ENCODE measurements at regions not wholly inside any gene's neighbourhood (a gene's known extent, or its start where the extent isn't known, plus 50 kb on each side); places are given as distances from the start of the nearest gene placed in this dataset.

DNA sequence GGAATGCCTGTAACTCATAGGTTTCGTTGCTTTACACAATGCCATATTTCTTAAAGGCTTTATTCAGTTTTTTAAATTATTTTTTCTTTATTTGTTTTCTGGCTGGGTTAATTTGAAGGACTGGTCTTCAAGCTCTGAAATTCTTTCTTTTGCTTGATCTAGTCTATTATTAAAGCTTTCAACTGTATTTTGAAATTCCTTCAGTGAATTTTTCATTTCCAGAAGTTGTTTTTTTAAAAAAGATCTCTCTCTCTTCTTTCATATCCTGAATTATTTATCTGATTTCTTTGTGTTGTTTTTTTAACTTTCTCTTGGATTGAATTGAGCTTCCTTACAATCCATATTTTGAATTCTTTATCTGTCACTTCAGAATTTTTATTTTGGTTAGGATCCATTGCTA lies 239.9 kb upstream of the CTAGE1 start:
- Mint-ChIP-seq H3K27ac (ENCODE audit: unreplicated experiment) (no peak overlapping the region), H3K36me3 (ENCODE audit: unreplicated experiment) (peaks cover 7% of the 10 kb centered on the region), H3K9me3 (ENCODE audit: unreplicated experiment) (peaks cover 51% of the 10 kb centered on the region), H3K4me3 (ENCODE audit: unreplicated experiment) (no peak overlapping the region), H3K4me1 (ENCODE audit: unreplicated experiment) (no peaks in the 10 kb centered on the region), H3K27me3 (ENCODE audit: unreplicated experiment) (no peaks in the 10 kb centered on the region)
- TF ChIP-seq, protein P1, sequence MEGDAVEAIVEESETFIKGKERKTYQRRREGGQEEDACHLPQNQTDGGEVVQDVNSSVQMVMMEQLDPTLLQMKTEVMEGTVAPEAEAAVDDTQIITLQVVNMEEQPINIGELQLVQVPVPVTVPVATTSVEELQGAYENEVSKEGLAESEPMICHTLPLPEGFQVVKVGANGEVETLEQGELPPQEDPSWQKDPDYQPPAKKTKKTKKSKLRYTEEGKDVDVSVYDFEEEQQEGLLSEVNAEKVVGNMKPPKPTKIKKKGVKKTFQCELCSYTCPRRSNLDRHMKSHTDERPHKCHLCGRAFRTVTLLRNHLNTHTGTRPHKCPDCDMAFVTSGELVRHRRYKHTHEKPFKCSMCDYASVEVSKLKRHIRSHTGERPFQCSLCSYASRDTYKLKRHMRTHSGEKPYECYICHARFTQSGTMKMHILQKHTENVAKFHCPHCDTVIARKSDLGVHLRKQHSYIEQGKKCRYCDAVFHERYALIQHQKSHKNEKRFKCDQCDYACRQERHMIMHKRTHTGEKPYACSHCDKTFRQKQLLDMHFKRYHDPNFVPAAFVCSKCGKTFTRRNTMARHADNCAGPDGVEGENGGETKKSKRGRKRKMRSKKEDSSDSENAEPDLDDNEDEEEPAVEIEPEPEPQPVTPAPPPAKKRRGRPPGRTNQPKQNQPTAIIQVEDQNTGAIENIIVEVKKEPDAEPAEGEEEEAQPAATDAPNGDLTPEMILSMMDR (IDR thresholded peaks at IDR 0.05): no peak
- DNase-seq (ENCODE audit: extremely low spot score, unreplicated experiment): no peak

DNA sequence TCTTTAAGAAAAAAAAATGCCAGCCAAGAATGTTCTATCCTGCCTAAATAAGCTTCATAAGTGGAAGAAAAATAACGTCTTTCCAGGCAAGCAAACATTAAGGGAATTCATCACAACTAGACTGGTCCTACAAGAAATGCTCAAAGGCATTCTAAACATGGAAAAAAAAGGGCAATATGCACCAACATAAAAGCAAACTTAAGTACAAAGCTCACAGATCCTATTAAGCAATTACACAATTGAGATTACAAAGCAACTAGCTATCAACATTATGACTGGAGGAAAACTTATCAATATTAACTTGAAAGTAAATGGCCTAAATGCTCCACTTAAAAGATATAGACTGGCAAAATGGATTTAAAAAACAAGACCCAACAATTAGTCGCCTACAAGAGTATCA lies 240.6 kb upstream of the CTAGE1 start:
- peaks cover 48% of the 10 kb centered on the region for H3K9me3 Mint-ChIP-seq (ENCODE audit: unreplicated experiment)
- no peak overlapping the region for H3K27ac Mint-ChIP-seq (ENCODE audit: unreplicated experiment)
- TF ChIP-seq, protein P1 (IDR thresholded peaks at IDR 0.05): no peak
- no peaks in the 10 kb centered on the region for H3K27me3 Mint-ChIP-seq (ENCODE audit: unreplicated experiment)
- no peaks in the 10 kb centered on the region for H3K4me1 Mint-ChIP-seq (ENCODE audit: unreplicated experiment)
- no peak for DNase-seq (ENCODE audit: extremely low spot score, unreplicated experiment)
- no peak overlapping the region for H3K4me3 Mint-ChIP-seq (ENCODE audit: unreplicated experiment)
- peaks cover 8% of the 10 kb centered on the region for H3K36me3 Mint-ChIP-seq (ENCODE audit: unreplicated experiment)

DNA sequence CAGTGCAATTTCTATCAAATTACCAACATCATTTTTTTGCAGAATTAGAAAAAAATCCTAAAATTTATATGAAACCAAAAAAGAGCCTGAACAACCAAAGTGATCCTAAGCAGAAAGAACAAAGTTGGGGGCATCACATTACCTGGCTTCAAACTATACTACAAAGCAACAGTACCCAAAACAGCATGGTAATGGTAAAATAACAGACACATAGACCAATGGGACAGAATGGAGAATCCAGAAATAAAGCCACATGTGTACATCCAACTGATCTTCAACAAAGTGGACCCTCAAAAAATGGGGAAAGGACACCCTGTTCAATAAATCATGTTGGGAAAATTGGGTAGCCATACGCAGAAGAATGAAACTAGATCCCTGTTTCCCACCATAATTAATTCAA lies 245.7 kb upstream of the CTAGE1 start:
- Mint-ChIP-seq H3K36me3 (ENCODE audit: unreplicated experiment) (peaks cover 3% of the 10 kb centered on the region), H3K4me3 (ENCODE audit: unreplicated experiment) (no peak overlapping the region), H3K9me3 (ENCODE audit: unreplicated experiment) (peaks cover 32% of the 10 kb centered on the region), H3K27ac (ENCODE audit: unreplicated experiment) (no peak overlapping the region), H3K27me3 (ENCODE audit: unreplicated experiment) (no peaks in the 10 kb centered on the region), H3K4me1 (ENCODE audit: unreplicated experiment) (peaks cover 20% of the 10 kb centered on the region)
- TF ChIP-seq, protein P1 (IDR thresholded peaks at IDR 0.05): no peak
- no peak for DNase-seq (ENCODE audit: extremely low spot score, unreplicated experiment)

DNA sequence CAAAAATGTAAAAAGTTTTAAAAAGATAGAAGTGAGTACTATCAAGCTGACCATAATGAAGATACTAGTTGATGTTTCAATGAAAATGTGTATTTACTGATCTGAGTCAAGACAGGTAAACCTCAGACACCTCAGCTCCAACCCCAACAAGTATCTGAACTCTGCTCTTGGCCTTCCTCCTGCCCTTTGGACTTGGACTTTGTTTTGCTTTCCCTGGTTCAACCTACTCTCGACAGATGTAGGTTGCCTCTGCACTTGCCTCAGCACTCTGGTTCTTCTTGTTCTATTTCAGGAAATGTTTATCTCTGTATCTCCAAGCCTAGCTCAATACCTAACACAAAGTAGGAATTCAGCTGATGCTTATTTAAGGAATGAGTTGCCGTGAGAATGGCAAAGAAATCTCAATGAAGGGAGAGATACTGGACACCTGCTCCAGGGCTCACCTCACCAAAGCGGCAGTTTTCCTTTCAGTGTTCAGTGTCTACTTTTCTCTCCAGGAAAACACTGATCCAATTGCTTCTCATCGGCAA lies 248.8 kb upstream of the CTAGE1 start:
- no peak for DNase-seq (ENCODE audit: extremely low spot score, unreplicated experiment)
- peaks cover 46% of the 10 kb centered on the region for H3K4me1 Mint-ChIP-seq (ENCODE audit: unreplicated experiment)
- H3K27ac Mint-ChIP-seq (ENCODE audit: unreplicated experiment): peak overlapping the region; percentile 0
- H3K9me3 Mint-ChIP-seq (ENCODE audit: unreplicated experiment): peaks cover 19% of the 10 kb centered on the region
- TF ChIP-seq, protein P1 (IDR thresholded peaks at IDR 0.05): no peak
- H3K4me3 Mint-ChIP-seq (ENCODE audit: unreplicated experiment): no peak overlapping the region
- peaks cover 3% of the 10 kb centered on the region for H3K36me3 Mint-ChIP-seq (ENCODE audit: unreplicated experiment)
- no peaks in the 10 kb centered on the region for H3K27me3 Mint-ChIP-seq (ENCODE audit: unreplicated experiment)

DNA sequence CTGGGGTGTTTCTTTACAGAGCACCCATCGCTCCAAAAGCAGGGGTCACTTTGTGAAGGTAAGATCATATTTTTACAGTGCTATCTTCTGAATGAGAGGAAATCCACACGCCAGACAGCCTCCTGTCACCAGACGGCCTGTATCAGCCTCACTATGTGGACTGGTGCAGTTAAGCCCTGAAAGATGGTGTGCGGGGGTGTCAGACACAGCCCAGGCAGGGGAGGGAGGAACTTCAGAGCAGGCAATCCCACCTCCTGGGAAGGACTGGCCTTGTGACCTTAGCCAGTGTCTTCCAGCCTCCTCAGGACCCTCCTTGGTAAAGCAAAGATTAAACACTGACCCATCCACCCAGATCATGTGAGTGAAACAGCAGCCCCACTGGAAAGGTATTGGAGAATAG lies 249.4 kb upstream of the CTAGE1 start:
- Mint-ChIP-seq H3K9me3 (ENCODE audit: unreplicated experiment) (peaks cover 19% of the 10 kb centered on the region), H3K4me1 (ENCODE audit: unreplicated experiment) (peaks cover 46% of the 10 kb centered on the region), H3K27me3 (ENCODE audit: unreplicated experiment) (no peaks in the 10 kb centered on the region), H3K4me3 (ENCODE audit: unreplicated experiment) (no peak overlapping the region), H3K36me3 (ENCODE audit: unreplicated experiment) (peaks cover 3% of the 10 kb centered on the region), H3K27ac (ENCODE audit: unreplicated experiment) (peak overlapping the region; percentile 85)
- TF ChIP-seq, protein P1 (IDR thresholded peaks at IDR 0.05): no peak
- DNase-seq (ENCODE audit: extremely low spot score, unreplicated experiment): no peak
